ENCODE measurements at regions not wholly inside any gene's neighbourhood (a gene's known extent, or its start where the extent isn't known, plus 50 kb on each side); places are given as distances from the start of the nearest gene placed in this dataset.

- no peaks in the 10 kb centered on the region for H3K9me3 ChIP-seq
- DNase-seq = no peak
- no peaks in the 10 kb centered on the region for H3K27me3 ChIP-seq
- TF ChIP-seq, protein P1, sequence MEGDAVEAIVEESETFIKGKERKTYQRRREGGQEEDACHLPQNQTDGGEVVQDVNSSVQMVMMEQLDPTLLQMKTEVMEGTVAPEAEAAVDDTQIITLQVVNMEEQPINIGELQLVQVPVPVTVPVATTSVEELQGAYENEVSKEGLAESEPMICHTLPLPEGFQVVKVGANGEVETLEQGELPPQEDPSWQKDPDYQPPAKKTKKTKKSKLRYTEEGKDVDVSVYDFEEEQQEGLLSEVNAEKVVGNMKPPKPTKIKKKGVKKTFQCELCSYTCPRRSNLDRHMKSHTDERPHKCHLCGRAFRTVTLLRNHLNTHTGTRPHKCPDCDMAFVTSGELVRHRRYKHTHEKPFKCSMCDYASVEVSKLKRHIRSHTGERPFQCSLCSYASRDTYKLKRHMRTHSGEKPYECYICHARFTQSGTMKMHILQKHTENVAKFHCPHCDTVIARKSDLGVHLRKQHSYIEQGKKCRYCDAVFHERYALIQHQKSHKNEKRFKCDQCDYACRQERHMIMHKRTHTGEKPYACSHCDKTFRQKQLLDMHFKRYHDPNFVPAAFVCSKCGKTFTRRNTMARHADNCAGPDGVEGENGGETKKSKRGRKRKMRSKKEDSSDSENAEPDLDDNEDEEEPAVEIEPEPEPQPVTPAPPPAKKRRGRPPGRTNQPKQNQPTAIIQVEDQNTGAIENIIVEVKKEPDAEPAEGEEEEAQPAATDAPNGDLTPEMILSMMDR (IDR thresholded peaks at IDR 0.05; ENCODE audit: low read depth, low read length) = no peak
- H3K4me1 ChIP-seq = no peaks in the 10 kb centered on the region
- no peaks in the 10 kb centered on the region for H3K36me3 ChIP-seq
- H3K4me3 ChIP-seq (ENCODE audit: low read depth, low read length) = no peak overlapping the region
Observed at GRCh38 chr11:11164334-11164690, 188.7 kb downstream of the CSNK2A3 start.

GRCh38 chr11:11163669-11164333 lies 189.2 kb downstream of the CSNK2A3 start:
- no peak overlapping the region for H3K4me3 ChIP-seq (ENCODE audit: low read depth, low read length)
- DNase-seq = no peak
- H3K9me3 ChIP-seq = no peaks in the 10 kb centered on the region
- H3K27me3 ChIP-seq = no peaks in the 10 kb centered on the region
- TF ChIP-seq, protein P1 (IDR thresholded peaks at IDR 0.05; ENCODE audit: low read depth, low read length) = no peak
- no peaks in the 10 kb centered on the region for H3K4me1 ChIP-seq
- no peaks in the 10 kb centered on the region for H3K36me3 ChIP-seq

GRCh38 chr11:11163236-11163635 lies 189.8 kb downstream of the CSNK2A3 start:
- no peaks in the 10 kb centered on the region for H3K36me3 ChIP-seq
- H3K9me3 ChIP-seq = no peaks in the 10 kb centered on the region
- H3K4me1 ChIP-seq = no peaks in the 10 kb centered on the region
- H3K27me3 ChIP-seq = no peaks in the 10 kb centered on the region
- H3K4me3 ChIP-seq (ENCODE audit: low read depth, low read length) = no peak overlapping the region
- peak; percentile 16 for DNase-seq
- TF ChIP-seq, protein P1 (IDR thresholded peaks at IDR 0.05; ENCODE audit: low read depth, low read length) = peak; percentile 18

- no peaks in the 10 kb centered on the region for H3K9me3 ChIP-seq
- DNase-seq = peak; percentile 36
- H3K36me3 ChIP-seq = no peaks in the 10 kb centered on the region
- no peak overlapping the region for H3K4me3 ChIP-seq (ENCODE audit: low read depth, low read length)
- TF ChIP-seq, protein P1 (IDR thresholded peaks at IDR 0.05; ENCODE audit: low read depth, low read length) = peak; percentile 54
- no peaks in the 10 kb centered on the region for H3K4me1 ChIP-seq
- H3K27me3 ChIP-seq = no peaks in the 10 kb centered on the region
Observed at GRCh38 chr11:11157185-11157584, 195.9 kb downstream of the CSNK2A3 start.

DNA sequence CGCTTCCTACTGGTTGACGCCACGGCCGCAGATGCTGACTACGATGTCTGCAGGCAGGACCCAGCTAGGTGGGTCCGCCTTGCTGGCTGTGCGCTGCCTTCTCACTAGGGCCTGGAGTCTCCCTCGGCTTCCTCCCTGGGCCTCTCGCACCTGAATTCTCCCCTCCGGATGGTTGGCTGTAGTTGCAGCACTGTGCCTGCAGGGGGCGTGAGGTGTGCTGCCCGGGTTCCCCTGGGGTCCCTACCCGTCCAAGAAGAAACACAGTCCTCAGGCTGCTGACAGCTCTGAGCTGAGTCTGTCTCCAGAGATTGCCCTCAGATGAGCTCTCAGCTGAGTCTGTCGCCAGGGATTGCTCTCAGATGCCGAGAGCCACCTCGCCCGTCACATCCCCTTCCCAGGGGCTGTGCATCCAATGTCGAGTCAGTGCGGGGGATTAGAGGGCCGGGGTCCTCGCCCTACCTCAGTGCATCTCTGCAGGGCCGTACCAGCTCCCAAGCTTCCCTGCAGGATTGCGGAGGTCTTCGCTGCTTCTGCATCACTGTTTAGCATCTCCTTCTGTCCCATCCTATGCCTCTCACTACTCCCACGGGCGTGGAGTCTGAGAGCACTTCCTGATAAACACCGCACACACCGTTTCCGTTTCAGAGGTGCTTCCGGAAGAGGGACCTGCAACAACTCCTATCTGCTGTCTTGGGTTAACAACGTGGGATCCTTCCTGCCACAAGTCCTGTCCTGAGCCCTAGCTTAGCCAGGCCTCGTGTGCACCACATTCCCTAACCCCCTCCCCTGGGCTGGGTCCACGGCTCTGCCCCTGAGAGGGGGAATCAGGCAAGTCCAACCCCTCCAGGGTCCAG lies 196.9 kb downstream of the CSNK2A3 start:
- H3K4me3 ChIP-seq (ENCODE audit: low read depth, low read length) = no peak overlapping the region
- no peaks in the 10 kb centered on the region for H3K9me3 ChIP-seq
- DNase-seq = peak; percentile 25
- H3K36me3 ChIP-seq = no peaks in the 10 kb centered on the region
- TF ChIP-seq, protein P1 (IDR thresholded peaks at IDR 0.05; ENCODE audit: low read depth, low read length) = peak; percentile 54
- H3K27me3 ChIP-seq = no peaks in the 10 kb centered on the region
- no peaks in the 10 kb centered on the region for H3K4me1 ChIP-seq

DNA sequence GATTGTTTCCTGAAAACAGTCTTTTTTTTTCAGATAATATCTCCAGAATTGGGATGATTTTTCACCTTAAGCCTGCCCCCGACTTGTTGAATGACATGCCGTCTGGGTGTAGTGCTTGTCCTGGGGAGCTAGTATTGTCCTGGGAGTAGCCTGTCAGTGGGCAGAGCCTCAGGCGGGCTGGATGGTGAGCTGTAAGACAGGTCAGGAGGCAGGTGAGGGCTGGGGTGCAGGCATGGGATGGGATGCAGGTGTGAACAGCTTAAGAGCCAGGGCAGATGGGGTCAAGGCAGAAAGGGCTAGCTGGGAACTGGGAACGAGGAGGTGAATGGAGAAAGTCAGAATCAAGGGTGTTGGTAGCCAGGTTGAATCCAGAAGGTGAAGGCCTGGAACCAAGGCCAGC lies 200.2 kb downstream of the CSNK2A3 start:
- H3K9me3 ChIP-seq = no peaks in the 10 kb centered on the region
- no peaks in the 10 kb centered on the region for H3K4me1 ChIP-seq
- DNase-seq = no peak
- H3K36me3 ChIP-seq = no peaks in the 10 kb centered on the region
- TF ChIP-seq, protein P1 (IDR thresholded peaks at IDR 0.05; ENCODE audit: low read depth, low read length) = no peak
- no peak overlapping the region for H3K4me3 ChIP-seq (ENCODE audit: low read depth, low read length)
- no peaks in the 10 kb centered on the region for H3K27me3 ChIP-seq
